ENCODE measurements at regions not wholly inside any gene's neighbourhood (a gene's known extent, or its start where the extent isn't known, plus 50 kb on each side); places are given as distances from the start of the nearest gene placed in this dataset.

- DNase-seq = no peak
Measured at GRCh38 chr6:165906736-165907135, 243.7 kb upstream of the PDE10A start.

- no peak for DNase-seq
Measured at GRCh38 chr6:165905744-165906143, 242.7 kb upstream of the PDE10A start.

GRCh38 chr6:165900970-165901369 is 237.9 kb upstream of the PDE10A start:
- DNase-seq = no peak

- no peak for DNase-seq
Measured at GRCh38 chr6:165899611-165900010, 236.6 kb upstream of the PDE10A start.

- no peak for DNase-seq
Measured at GRCh38 chr6:165895421-165896165, 232.6 kb upstream of the PDE10A start.

GRCh38 chr6:165894171-165894825 is 231.3 kb upstream of the PDE10A start:
- no peak for DNase-seq

GRCh38 chr6:165893431-165893830 is 230.4 kb upstream of the PDE10A start:
- DNase-seq = no peak

- no peak for DNase-seq
Measured at GRCh38 chr6:165891320-165891719, 228.3 kb upstream of the PDE10A start.

GRCh38 chr6:165890404-165890735 is 227.3 kb upstream of the PDE10A start:
- no peak for DNase-seq

- no peak for DNase-seq
Measured at GRCh38 chr6:165889636-165890403, 226.8 kb upstream of the PDE10A start.

GRCh38 chr6:165886169-165886568 is 223.1 kb upstream of the PDE10A start:
- DNase-seq = no peak

- DNase-seq = peak; percentile 25
Measured at GRCh38 chr6:165884813-165885765, 222.0 kb upstream of the PDE10A start.

GRCh38 chr6:165883851-165884640 is 221.0 kb upstream of the PDE10A start:
- no peak for DNase-seq

GRCh38 chr6:165881806-165882205 is 218.8 kb upstream of the PDE10A start:
- no peak for DNase-seq

GRCh38 chr6:165880686-165881085 is 217.6 kb upstream of the PDE10A start:
- no peak for DNase-seq

GRCh38 chr6:165877773-165878172 is 214.7 kb upstream of the PDE10A start:
- DNase-seq = no peak

GRCh38 chr6:165877192-165877591 is 214.2 kb upstream of the PDE10A start:
- no peak for DNase-seq

GRCh38 chr6:165876588-165876987 is 213.5 kb upstream of the PDE10A start:
- no peak for DNase-seq

GRCh38 chr6:165875946-165876345 is 212.9 kb upstream of the PDE10A start:
- no peak for DNase-seq

- no peak for DNase-seq
Measured at GRCh38 chr6:165873976-165874375, 210.9 kb upstream of the PDE10A start.

- DNase-seq = no peak
Measured at GRCh38 chr6:165872811-165873210, 209.8 kb upstream of the PDE10A start.

GRCh38 chr6:165872311-165872710 is 209.3 kb upstream of the PDE10A start:
- DNase-seq = no peak

Measured in CD4-positive, alpha-beta T cell treated with Interferon gamma for 1 hour (primary cell).